NCI-H2107 treated with DMSO at 0.1 percent for 48 hours (cell line): ENCODE measurements at regions not wholly inside any gene's neighbourhood (a gene's known extent, or its start where the extent isn't known, plus 50 kb on each side); places are given as distances from the start of the nearest gene placed in this dataset.

ENCODE experiments used
- DNase-seq: peaks from one replicate; lab custom pipeline; 2025; ENCODE audit not compliant: unreplicated experiment; lab: John Stamatoyannopoulos, UW

- no peak for DNase-seq
Measured at GRCh38 chrX:10078266-10078665, 78.5 kb upstream of the CLCN4 start.

- no peak for DNase-seq
Measured at GRCh38 chrX:10079231-10079630, 77.5 kb upstream of the CLCN4 start.

- DNase-seq, result no peak
Measured at GRCh38 chrX:10083809-10084208, 73.0 kb upstream of the CLCN4 start.

- DNase-seq, result no peak
Measured at GRCh38 chrX:10085223-10085622, 71.6 kb upstream of the CLCN4 start.

GRCh38 chrX:10086676-10087075 is 70.1 kb upstream of the CLCN4 start:
- DNase-seq, result no peak

GRCh38 chrX:10087391-10087790 is 69.4 kb upstream of the CLCN4 start:
- no peak for DNase-seq

GRCh38 chrX:10089378-10089795 is 67.4 kb upstream of the CLCN4 start:
- DNase-seq, result no peak

GRCh38 chrX:10090319-10090718 is 66.5 kb upstream of the CLCN4 start:
- no peak for DNase-seq

- no peak for DNase-seq
Measured at GRCh38 chrX:10095246-10095645, 61.5 kb upstream of the CLCN4 start.

GRCh38 chrX:10095698-10096432 is 60.9 kb upstream of the CLCN4 start:
- no peak for DNase-seq

GRCh38 chrX:10098270-10098713 is 58.5 kb upstream of the CLCN4 start:
- no peak for DNase-seq

GRCh38 chrX:10099411-10099810 is 57.4 kb upstream of the CLCN4 start:
- no peak for DNase-seq

- DNase-seq, result no peak
Measured at GRCh38 chrX:10101269-10101668, 55.5 kb upstream of the CLCN4 start.

GRCh38 chrX:10102046-10102704 is 54.6 kb upstream of the CLCN4 start:
- no peak for DNase-seq

- no peak for DNase-seq
Measured at GRCh38 chrX:10103023-10103422, 53.8 kb upstream of the CLCN4 start.

GRCh38 chrX:10104958-10105658 is 51.7 kb upstream of the CLCN4 start:
- no peak for DNase-seq

GRCh38 chrX:10106806-10107205 is 50.0 kb upstream of the CLCN4 start:
- DNase-seq, result no peak
